ENCODE measurements at regions not wholly inside any gene's neighbourhood (a gene's known extent, or its start where the extent isn't known, plus 50 kb on each side); places are given as distances from the start of the nearest gene placed in this dataset.

- no peak for TF ChIP-seq CTCF (IDR thresholded peaks at IDR 0.05)
- no peak for TF ChIP-seq POLR2A (IDR thresholded peaks at IDR 0.05)
These were observed 679.9 kb upstream of the CCDC179 start for GRCh38 chr11:23540101-23540561.
